ENCODE measurements at regions not wholly inside any gene's neighbourhood (a gene's known extent, or its start where the extent isn't known, plus 50 kb on each side); places are given as distances from the start of the nearest gene placed in this dataset.

GRCh38 chr12:93048656-93049055, 119.6 kb upstream of the EEA1 start:
- POLR2A ChIA-PET = no interaction called here

More at GRCh38 chr12:93048656-93049055, 119.6 kb upstream of the EEA1 start:
- Histone ChIP-seq H3K4me2 (ENCODE audit: low read length) (no peak overlapping the region), H4K20me1 (ENCODE audit: insufficient read depth) (no peaks in the 10 kb centered on the region), H3K9ac (ENCODE audit: low read length) (no peak overlapping the region), H2AFZ (ENCODE audit: low read depth, low read length, poor library complexity, severe bottlenecking) (no peak overlapping the region), H3K4me3 (replicated peaks in 1 of 2; ENCODE audit: low read depth in 1 of 2, low read length in 2 of 2) (no peak overlapping the region), H3K9me2 (ENCODE audit: insufficient read depth) (no peaks in the 10 kb centered on the region), H3K27ac (ENCODE audit: low read depth, low read length) (no peak overlapping the region), H3K79me2 (ENCODE audit: insufficient read depth, low read length) (no peaks in the 10 kb centered on the region), H3K4me1 (ENCODE audit: control insufficient read depth in 1 of 2, insufficient read depth in 2 of 2, low read length in 2 of 2) (peaks cover 6 to 8% of the 10 kb centered on the region in 2 experiments; a peak in 3 of 4 replicates), H3K9me3 (ENCODE audit: control insufficient read depth in 1 of 2, insufficient read depth in 1 of 2, low read depth in 1 of 2, low read length in 2 of 2) (no peaks in the 10 kb centered on the region), H3K27me3 (ENCODE audit: insufficient read depth, low read length) (no peaks in the 10 kb centered on the region), H3K36me3 (ENCODE audit: control insufficient read depth in 1 of 2, insufficient read depth in 2 of 2, low read length in 2 of 2) (no peaks in the 10 kb centered on the region)
- no peak for TF ChIP-seq POLR2A (IDR thresholded peaks at IDR 0.05; ENCODE audit: borderline replicate concordance, extremely low read depth, insufficient read depth, insufficient read length)
- TF ChIP-seq SIN3A (IDR thresholded peaks at IDR 0.05; ENCODE audit: low read depth) = no peak
- no peak for TF ChIP-seq EGR1 (IDR thresholded peaks at IDR 0.05; ENCODE audit: low read depth)
- no peak for TF ChIP-seq SP1 (IDR thresholded peaks at IDR 0.05; ENCODE audit: low read depth)
- TF ChIP-seq JUND (IDR thresholded peaks at IDR 0.05) = no peak
- no peak for TF ChIP-seq POLR2AphosphoS5 (IDR thresholded peaks at IDR 0.05; ENCODE audit: low read depth, low read length)
- TF ChIP-seq YY1 (IDR thresholded peaks at IDR 0.05; ENCODE audit: extremely low read depth, insufficient replicate concordance, low read depth, low read length) = no peak
- no peak for TF ChIP-seq CBX3 (IDR thresholded peaks at IDR 0.05; ENCODE audit: low read depth)
- no peak for TF ChIP-seq EZH2 (IDR thresholded peaks at IDR 0.05)
- no peak for TF ChIP-seq MAX (IDR thresholded peaks at IDR 0.05)
- no peak for TF ChIP-seq TCF7L2 (IDR thresholded peaks at IDR 0.05; ENCODE audit: borderline replicate concordance, extremely low read depth, insufficient read depth, insufficient read length)
- TF ChIP-seq ZNF274 (IDR thresholded peaks at IDR 0.05; ENCODE audit: low read depth, low read length) = no peak
- no peak for TF ChIP-seq FOSL1 (IDR thresholded peaks at IDR 0.05; ENCODE audit: low read depth)
- no peak for TF ChIP-seq REST (IDR thresholded peaks at IDR 0.05; ENCODE audit: low read depth)
- no peak for TF ChIP-seq CTCF (IDR thresholded peaks at IDR 0.05 in 2 of 3, conservative IDR thresholded peaks at IDR 0.05 in 1 of 3; ENCODE audit: borderline replicate concordance in 1 of 3, insufficient read depth in 1 of 3, low read depth in 2 of 3, low read length in 2 of 3)
- TF ChIP-seq RAD21 (IDR thresholded peaks at IDR 0.05; ENCODE audit: low read depth) = no peak
- TF ChIP-seq ELF1 (IDR thresholded peaks at IDR 0.05; ENCODE audit: borderline replicate concordance, low read depth) = no peak
- intact Hi-C loops (cut with micrococcal nuclease) = no loop called here
- ChIA-PET RAD21 (ENCODE audit: low non-redundant PET in 1 of 2, low total read pairs in 2 of 2, uncharacterized antibody in 2 of 2, unreplicated experiment in 2 of 2) (no interaction called here), CTCF (no interaction called here)
- ATAC-seq (no peak), DNase-seq (ENCODE audit: low read depth, low spot score) (no peak)
- no TSS peak for BruUV-seq (replicated peaks)
